HG02970 (cell line): ENCODE measurements at regions not wholly inside any gene's neighbourhood (a gene's known extent, or its start where the extent isn't known, plus 50 kb on each side); places are given as distances from the start of the nearest gene placed in this dataset.

Source experiments
- ATAC-seq: cut with Tn5 transposase; IDR thresholded peaks from one replicate; pipeline ENCODE4 v1.9.1; 2021; ENCODE audit warnings: mild to moderate bottlenecking, moderate library complexity, moderate number of reproducible peaks; ENCODE audit not compliant: unreplicated experiment, low FRiP score

GRCh38 chr2:226410247-226410835 lies 389.3 kb downstream of the IRS1 start:
- ATAC-seq, result no peak

GRCh38 chr2:226409134-226409533 lies 390.5 kb downstream of the IRS1 start:
- ATAC-seq, result no peak

GRCh38 chr2:226408141-226408540 lies 391.5 kb downstream of the IRS1 start:
- no peak for ATAC-seq

- no peak for ATAC-seq
These were observed 392.5 kb downstream of the IRS1 start for GRCh38 chr2:226407135-226407534.

GRCh38 chr2:226405465-226405864 lies 394.2 kb downstream of the IRS1 start:
- ATAC-seq, result no peak

- ATAC-seq, result no peak
These were observed 396.3 kb downstream of the IRS1 start for GRCh38 chr2:226403369-226403768.

- ATAC-seq, result no peak
These were observed 400.6 kb downstream of the IRS1 start for GRCh38 chr2:226399006-226399405.

GRCh38 chr2:226398580-226398979 lies 401.0 kb downstream of the IRS1 start:
- ATAC-seq, result no peak

GRCh38 chr2:226396541-226396940 lies 403.1 kb downstream of the IRS1 start:
- ATAC-seq, result no peak

GRCh38 chr2:226387499-226387942 lies 412.1 kb downstream of the IRS1 start:
- no peak for ATAC-seq

GRCh38 chr2:226383461-226383860 lies 416.2 kb downstream of the IRS1 start:
- ATAC-seq, result no peak

GRCh38 chr2:226380679-226381078 lies 418.9 kb downstream of the IRS1 start:
- ATAC-seq, result no peak

- no peak for ATAC-seq
These were observed 420.6 kb downstream of the IRS1 start for GRCh38 chr2:226378753-226379705.

GRCh38 chr2:226376516-226377180 lies 423.0 kb downstream of the IRS1 start:
- no peak for ATAC-seq

GRCh38 chr2:226366920-226367319 lies 432.7 kb downstream of the IRS1 start:
- no peak for ATAC-seq

- ATAC-seq, result no peak
These were observed 435.4 kb downstream of the IRS1 start for GRCh38 chr2:226364217-226364616.

GRCh38 chr2:226362980-226363379 lies 436.6 kb downstream of the IRS1 start:
- no peak for ATAC-seq

GRCh38 chr2:226360658-226361057 lies 439.0 kb downstream of the IRS1 start:
- ATAC-seq, result no peak

- ATAC-seq, result no peak
These were observed 440.9 kb downstream of the IRS1 start for GRCh38 chr2:226358688-226359087.

GRCh38 chr2:226357816-226358215 lies 441.8 kb downstream of the IRS1 start:
- no peak for ATAC-seq

GRCh38 chr2:226355600-226355999 lies 444.0 kb downstream of the IRS1 start:
- ATAC-seq, result no peak
